Glutamatergic neuron (in vitro differentiated cells): ENCODE measurements at regions not wholly inside any gene's neighbourhood (a gene's known extent, or its start where the extent isn't known, plus 50 kb on each side); places are given as distances from the start of the nearest gene placed in this dataset.

ENCODE experiments used
- DNase-seq: peaks from one replicate; pipeline ENCODE4 v3.0.0; 2022
- H3K27ac Mint-ChIP-seq: one replicate; pipeline ENCODE4 v1.8.0; 2020; ENCODE audit warnings: mild to moderate bottlenecking, mixed read lengths, inconsistent platforms; ENCODE audit not compliant: unreplicated experiment
- H3K27me3 Mint-ChIP-seq: one replicate; pipeline ENCODE4 v1.8.0; 2020; ENCODE audit warnings: mild to moderate bottlenecking, moderate library complexity, mixed read lengths, inconsistent platforms; ENCODE audit not compliant: unreplicated experiment
- H3K36me3 Mint-ChIP-seq: one replicate; pipeline ENCODE4 v1.8.0; 2020; ENCODE audit warnings: mild to moderate bottlenecking, mixed read lengths, inconsistent platforms; ENCODE audit not compliant: unreplicated experiment
- H3K4me1 Mint-ChIP-seq: one replicate; pipeline ENCODE4 v1.8.0; 2020; ENCODE audit warnings: mild to moderate bottlenecking, low read depth, mixed read lengths, inconsistent platforms; ENCODE audit not compliant: unreplicated experiment
- H3K4me3 Mint-ChIP-seq: one replicate; pipeline ENCODE4 v1.8.0; 2020; ENCODE audit warnings: mild to moderate bottlenecking, mixed read lengths, inconsistent platforms; ENCODE audit not compliant: unreplicated experiment
- H3K9me3 Mint-ChIP-seq: one replicate; pipeline ENCODE4 v1.8.0; 2020; ENCODE audit warnings: mild to moderate bottlenecking, moderate library complexity, mixed read lengths, inconsistent platforms; ENCODE audit not compliant: unreplicated experiment
- CTCF ChIP-seq: fragments of 200-600 bp; sonication (generic); IDR thresholded peaks from one replicate; pipeline ENCODE4 v1.5.0; 2021; ENCODE audit not compliant: partially characterized antibody, unreplicated experiment

GRCh38 chr4:10893395-10893794 is 208.8 kb upstream of the CLNK start:
- H3K27ac Mint-ChIP-seq, result no peak overlapping the region
- no peaks in the 10 kb centered on the region for H3K27me3 Mint-ChIP-seq
- peaks cover 1% of the 10 kb centered on the region for H3K4me1 Mint-ChIP-seq
- no peak overlapping the region for H3K4me3 Mint-ChIP-seq
- peak; percentile 13 for DNase-seq
- H3K36me3 Mint-ChIP-seq, result peaks cover 4% of the 10 kb centered on the region
- peak; percentile 37 for TF ChIP-seq CTCF
- H3K9me3 Mint-ChIP-seq, result no peaks in the 10 kb centered on the region

GRCh38 chr4:10891866-10892265 is 207.3 kb upstream of the CLNK start:
- Mint-ChIP-seq H3K36me3 (no peaks in the 10 kb centered on the region), H3K27ac (no peak overlapping the region)
- no peak for DNase-seq

GRCh38 chr4:10889819-10890218 is 205.3 kb upstream of the CLNK start:
- H3K36me3 Mint-ChIP-seq, result no peaks in the 10 kb centered on the region
- H3K4me1 Mint-ChIP-seq, result peaks cover 1% of the 10 kb centered on the region
- H3K27ac Mint-ChIP-seq, result no peak overlapping the region
- no peak overlapping the region for H3K4me3 Mint-ChIP-seq
- no peaks in the 10 kb centered on the region for H3K9me3 Mint-ChIP-seq
- no peak for DNase-seq
- no peak for TF ChIP-seq CTCF
- H3K27me3 Mint-ChIP-seq, result no peaks in the 10 kb centered on the region

More at GRCh38 chr4:10891866-10892265, 207.3 kb upstream of the CLNK start:
- H3K4me3 Mint-ChIP-seq, result no peak overlapping the region
- peaks cover 1% of the 10 kb centered on the region for H3K4me1 Mint-ChIP-seq
- TF ChIP-seq CTCF, result no peak
- no peaks in the 10 kb centered on the region for H3K9me3 Mint-ChIP-seq
- H3K27me3 Mint-ChIP-seq, result no peaks in the 10 kb centered on the region

- no peak for DNase-seq
- Mint-ChIP-seq H3K27ac (no peak overlapping the region), H3K27me3 (no peaks in the 10 kb centered on the region), H3K36me3 (no peaks in the 10 kb centered on the region), H3K9me3 (no peaks in the 10 kb centered on the region), H3K4me3 (no peak overlapping the region), H3K4me1 (peaks cover 2% of the 10 kb centered on the region)
- TF ChIP-seq CTCF, result no peak
Measured at GRCh38 chr4:10879411-10880110, 195.0 kb upstream of the CLNK start.

- Mint-ChIP-seq H3K4me1 (peaks cover 2% of the 10 kb centered on the region), H3K4me3 (no peak overlapping the region), H3K9me3 (no peaks in the 10 kb centered on the region), H3K36me3 (no peaks in the 10 kb centered on the region), H3K27ac (no peak overlapping the region), H3K27me3 (no peaks in the 10 kb centered on the region)
- no peak for DNase-seq
- TF ChIP-seq CTCF, result no peak
Measured at GRCh38 chr4:10878861-10879260, 194.3 kb upstream of the CLNK start.
